ENCODE measurements at regions not wholly inside any gene's neighbourhood (a gene's known extent, or its start where the extent isn't known, plus 50 kb on each side); places are given as distances from the start of the nearest gene placed in this dataset.

DNA sequence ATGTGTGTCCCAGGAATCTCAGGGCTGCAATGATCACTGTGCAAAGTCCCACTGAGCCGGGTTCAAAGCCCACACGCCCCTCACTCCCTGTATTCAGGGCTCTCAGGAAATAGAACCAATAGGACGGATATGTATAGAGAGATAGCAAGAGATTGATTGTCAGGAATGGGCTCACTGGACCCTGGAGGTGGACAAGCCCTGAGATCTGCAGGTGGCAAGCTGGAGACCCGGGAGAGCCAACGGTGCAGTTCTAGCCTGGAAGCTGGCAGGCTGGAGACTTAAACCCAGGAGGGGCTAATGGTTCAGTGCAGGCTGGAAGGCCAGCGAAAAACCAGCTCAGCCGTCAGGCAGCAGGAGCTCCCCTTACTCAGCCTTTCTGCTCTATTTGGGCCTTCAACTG lies 52.8 kb upstream of the ADRA2C start:
- H3K36me3 ChIP-seq (ENCODE audit: control insufficient read depth in 2 of 2, extremely low read depth in 1 of 2, insufficient read depth in 2 of 2, low read length in 2 of 2), result no peaks in the 10 kb centered on the region
- H3K9me3 ChIP-seq (replicated peaks; ENCODE audit: control insufficient read depth, insufficient read depth, low read length), result no peaks in the 10 kb centered on the region
- H3K79me2 ChIP-seq (ENCODE audit: control insufficient read depth, insufficient read depth, low read length), result no peaks in the 10 kb centered on the region
- H4K20me1 ChIP-seq (replicated peaks; ENCODE audit: control insufficient read depth, extremely low read depth, insufficient read depth, low read length), result no peaks in the 10 kb centered on the region
- POLR2A ChIA-PET, result no interaction called here
- CTCF ChIA-PET, result no interaction called here
- H3K9ac ChIP-seq (replicated peaks; ENCODE audit: extremely low read depth, insufficient read depth, low read length), result no peak overlapping the region
- H3K27me3 ChIP-seq (ENCODE audit: control insufficient read depth in 2 of 2, insufficient read depth in 2 of 2, low read length in 2 of 2), result no peaks in the 10 kb centered on the region
- H3K4me1 ChIP-seq (ENCODE audit: control insufficient read depth, extremely low read depth, insufficient read depth, low read length), result no peaks in the 10 kb centered on the region
- intact Hi-C loops (cut with micrococcal nuclease), result no loop called here
- dilution Hi-C loops (cut with MboI; ENCODE audit: extremely low pct_ligation_motif_present, low sequenced_read_pairs), result no loop called here
- no peak for FAIRE-seq
- no peak for DNase-seq (ENCODE audit: low read depth, low spot score)
- no peak overlapping the region for H3K4me3 ChIP-seq (replicated peaks in 1 of 3; ENCODE audit: insufficient read depth in 1 of 3, low read depth in 1 of 3, low read length in 3 of 3)
- H3K4me2 ChIP-seq (ENCODE audit: insufficient read depth, low read length), result no peak overlapping the region
- BruUV-seq (replicated peaks), result no TSS peak
- no peak overlapping the region for H3K27ac ChIP-seq (ENCODE audit: insufficient read depth, low read depth, low read length)
- no peak overlapping the region for H2AFZ ChIP-seq (ENCODE audit: low read depth, low read length)
- TF ChIP-seq JUN (IDR thresholded peaks at IDR 0.05; ENCODE audit: borderline replicate concordance, insufficient read depth, insufficient read length, low read depth) (no peak), GATA2 (IDR thresholded peaks at IDR 0.05; ENCODE audit: insufficient read depth, insufficient read length, low read depth, low read length) (no peak), FOS (IDR thresholded peaks at IDR 0.05; ENCODE audit: borderline replicate concordance, insufficient read depth, low read length) (no peak), POLR2A (IDR thresholded peaks at IDR 0.05; ENCODE audit: low read depth, low read length) (no peak), EZH2 (IDR thresholded peaks at IDR 0.05; ENCODE audit: borderline replicate concordance, low read depth, low read length, severe bottlenecking) (no peak), MYC (IDR thresholded peaks at IDR 0.05; ENCODE audit: low read depth, low read length) (no peak)
- no peaks in the 10 kb centered on the region for H3K9me1 ChIP-seq (replicated peaks; ENCODE audit: control insufficient read depth, extremely low read depth, insufficient read depth, low read length)

DNA sequence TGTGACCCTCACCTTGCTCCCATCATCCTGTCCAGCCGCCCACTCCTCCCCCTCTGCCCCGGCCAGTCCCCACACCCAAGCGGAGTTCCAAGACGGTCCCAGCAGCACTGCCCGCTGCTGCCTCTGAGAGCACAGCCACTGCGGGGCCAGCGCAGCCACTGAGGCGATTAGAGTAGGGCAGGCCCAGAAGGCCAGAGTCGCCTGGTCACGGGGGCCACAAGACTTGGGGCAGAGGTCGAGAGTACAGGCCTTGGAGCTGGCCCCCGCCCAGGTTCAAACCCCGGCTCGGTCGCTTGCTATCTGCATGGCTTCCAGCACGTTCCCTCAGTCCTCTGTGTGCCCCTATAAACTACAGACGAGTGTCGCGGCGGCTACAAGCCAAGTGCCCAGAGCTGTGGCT lies 53.2 kb upstream of the ADRA2C start:
- no peak for TF ChIP-seq GATA2 (IDR thresholded peaks at IDR 0.05; ENCODE audit: insufficient read depth, insufficient read length, low read depth, low read length)
- H3K79me2 ChIP-seq (ENCODE audit: control insufficient read depth, insufficient read depth, low read length), result no peaks in the 10 kb centered on the region
- H2AFZ ChIP-seq (ENCODE audit: low read depth, low read length), result no peak overlapping the region
- POLR2A ChIA-PET, result no interaction called here
- no peaks in the 10 kb centered on the region for H4K20me1 ChIP-seq (replicated peaks; ENCODE audit: control insufficient read depth, extremely low read depth, insufficient read depth, low read length)
- intact Hi-C loops (cut with micrococcal nuclease), result no loop called here
- FAIRE-seq (no peak), DNase-seq (ENCODE audit: low read depth, low spot score) (no peak)
- dilution Hi-C loops (cut with MboI; ENCODE audit: extremely low pct_ligation_motif_present, low sequenced_read_pairs), result no loop called here
- no peak overlapping the region for H3K9ac ChIP-seq (replicated peaks; ENCODE audit: extremely low read depth, insufficient read depth, low read length)
- H3K9me3 ChIP-seq (replicated peaks; ENCODE audit: control insufficient read depth, insufficient read depth, low read length), result no peaks in the 10 kb centered on the region
- no peak overlapping the region for H3K4me3 ChIP-seq (replicated peaks in 1 of 3; ENCODE audit: insufficient read depth in 1 of 3, low read depth in 1 of 3, low read length in 3 of 3)
- no peak overlapping the region for H3K27ac ChIP-seq (ENCODE audit: insufficient read depth, low read depth, low read length)
- no peaks in the 10 kb centered on the region for H3K9me1 ChIP-seq (replicated peaks; ENCODE audit: control insufficient read depth, extremely low read depth, insufficient read depth, low read length)
- H3K4me2 ChIP-seq (ENCODE audit: insufficient read depth, low read length), result no peak overlapping the region
- no peaks in the 10 kb centered on the region for H3K27me3 ChIP-seq (ENCODE audit: control insufficient read depth in 2 of 2, insufficient read depth in 2 of 2, low read length in 2 of 2)
- no TSS peak for BruUV-seq (replicated peaks)
- no peaks in the 10 kb centered on the region for H3K4me1 ChIP-seq (ENCODE audit: control insufficient read depth, extremely low read depth, insufficient read depth, low read length)
- no peaks in the 10 kb centered on the region for H3K36me3 ChIP-seq (ENCODE audit: control insufficient read depth in 2 of 2, extremely low read depth in 1 of 2, insufficient read depth in 2 of 2, low read length in 2 of 2)
- CTCF ChIA-PET, result no interaction called here

Measured in endothelial cell of umbilical vein (primary cell).